SJSA1 (cell line): ENCODE measurements at regions not wholly inside any gene's neighbourhood (a gene's known extent, or its start where the extent isn't known, plus 50 kb on each side); places are given as distances from the start of the nearest gene placed in this dataset.

Experiments
- DNase-seq, 2 experiments: peaks; one replicate each; pipeline ENCODE4 v3.0.0-alpha.2; 2015 to 2020; ENCODE audit warnings: low spot score in 2 of 2, low read depth in 1 of 2
- H3K27ac ChIP-seq: fragments of 250-450 bp; sonication (Bioruptor Pico); 2 replicates; pipeline ENCODE4 v1.5.1; 2020; ENCODE audit warnings: mild to moderate bottlenecking, moderate library complexity
- H3K27me3 ChIP-seq: fragments of 250-450 bp; sonication (Bioruptor Pico); replicated peaks from 2 replicates; pipeline ENCODE4 v1.5.1; 2020; ENCODE audit warnings: mild to moderate bottlenecking, moderate library complexity
- H3K36me3 ChIP-seq: fragments of 250-450 bp; sonication (Bioruptor Pico); 2 replicates; pipeline ENCODE4 v1.5.1; 2020; ENCODE audit warnings: mild to moderate bottlenecking
- H3K4me1 ChIP-seq: fragments of 250-450 bp; sonication (Bioruptor Pico); replicated peaks from 2 replicates; pipeline ENCODE4 v1.6.1; 2021; ENCODE audit warnings: mild to moderate bottlenecking
- H3K4me3 ChIP-seq: fragments of 250-450 bp; sonication (Bioruptor Pico); 2 replicates; pipeline ENCODE4 v1.5.1; 2020; ENCODE audit warnings: mild to moderate bottlenecking
- H3K9me3 ChIP-seq: fragments of 250-450 bp; sonication (Bioruptor Pico); replicated peaks from 2 replicates; pipeline ENCODE4 v1.5.1; 2020; ENCODE audit warnings: mild to moderate bottlenecking

DNA sequence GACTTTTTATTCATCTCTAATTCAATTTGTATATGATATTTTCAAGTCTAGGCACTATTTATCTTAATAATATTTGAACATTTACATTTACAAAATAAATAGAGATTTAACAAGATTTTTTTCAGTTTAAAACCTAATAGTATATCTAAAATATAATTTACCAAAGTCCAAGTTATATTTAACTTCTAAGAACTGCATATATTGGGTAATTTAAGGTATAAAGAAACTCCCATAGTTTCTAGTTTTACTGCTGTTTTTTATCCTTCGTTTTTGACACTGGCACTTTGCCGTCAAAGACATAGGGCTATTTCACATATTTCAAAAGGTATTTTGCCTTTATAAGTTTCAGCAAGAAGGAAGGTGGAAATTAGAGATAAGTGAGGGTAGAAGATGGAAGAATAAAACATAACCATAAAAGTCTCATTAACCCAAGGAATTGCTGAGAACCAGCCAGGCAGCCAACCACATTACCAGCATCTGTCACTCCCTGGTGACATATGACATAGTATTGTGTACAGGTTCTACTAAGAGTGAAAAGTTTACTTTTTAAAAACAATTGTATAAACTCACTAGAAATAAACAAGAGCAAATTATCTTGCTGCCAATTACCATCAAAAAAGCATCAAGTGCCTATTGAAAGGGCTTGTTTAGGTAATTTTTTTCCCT, 251.5 kb downstream of the NSUN3 start:
- H3K27me3 ChIP-seq, result no peaks in the 10 kb centered on the region
- no peak overlapping the region for H3K27ac ChIP-seq
- no peak for DNase-seq
- no peaks in the 10 kb centered on the region for H3K36me3 ChIP-seq
- no peaks in the 10 kb centered on the region for H3K4me1 ChIP-seq
- no peak overlapping the region for H3K4me3 ChIP-seq
- H3K9me3 ChIP-seq, result no peaks in the 10 kb centered on the region

DNA sequence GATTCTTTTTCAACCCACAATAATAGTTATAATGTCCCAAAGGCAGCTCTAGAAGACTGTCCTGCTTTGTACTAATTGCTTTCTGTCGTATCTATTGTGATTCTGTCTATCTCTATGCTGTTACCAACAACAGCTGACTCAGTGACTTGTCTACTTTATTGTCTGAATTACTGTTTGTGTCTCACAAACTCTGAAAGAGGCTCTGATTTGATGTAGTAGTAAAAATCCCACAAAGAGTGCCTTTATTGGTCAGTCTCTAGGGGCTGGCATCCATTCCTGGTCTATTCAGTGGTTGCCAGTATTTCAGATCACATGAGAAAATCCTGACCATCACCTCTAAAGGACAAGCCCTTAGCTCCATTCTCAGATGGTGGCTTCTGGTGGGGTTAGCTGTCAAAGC, 254.2 kb downstream of the NSUN3 start:
- no peak overlapping the region for H3K27ac ChIP-seq
- H3K4me3 ChIP-seq, result no peak overlapping the region
- no peaks in the 10 kb centered on the region for H3K9me3 ChIP-seq
- no peaks in the 10 kb centered on the region for H3K4me1 ChIP-seq
- DNase-seq, result no peak
- H3K27me3 ChIP-seq, result no peaks in the 10 kb centered on the region
- H3K36me3 ChIP-seq, result no peaks in the 10 kb centered on the region

DNA sequence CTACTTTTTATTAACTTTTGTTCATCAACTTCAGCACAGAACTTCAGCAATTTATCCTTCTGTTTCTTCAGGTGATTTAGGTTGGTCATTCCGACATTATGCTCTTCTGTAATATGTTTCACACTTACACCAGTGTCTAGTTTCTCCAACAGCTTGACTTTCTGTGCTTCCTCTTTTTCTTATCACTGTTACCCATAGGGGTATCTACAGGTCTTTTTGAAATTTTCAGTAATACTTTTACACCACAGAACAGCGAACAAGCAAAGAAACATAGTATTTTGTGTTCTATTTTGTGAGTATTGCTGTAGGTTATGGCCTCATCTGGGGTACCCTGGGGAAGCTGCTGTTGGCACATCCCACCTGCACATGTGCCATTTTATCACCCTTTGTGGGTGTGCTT, 260.7 kb downstream of the NSUN3 start:
- H3K27me3 ChIP-seq, result 0 out of 2 replicates have a peak, but pooled peaks cover 4% of the 10 kb centered on the region
- H3K4me1 ChIP-seq, result no peaks in the 10 kb centered on the region
- DNase-seq, result no peak
- no peak overlapping the region for H3K27ac ChIP-seq
- no peaks in the 10 kb centered on the region for H3K9me3 ChIP-seq
- no peaks in the 10 kb centered on the region for H3K36me3 ChIP-seq
- no peak overlapping the region for H3K4me3 ChIP-seq

DNA sequence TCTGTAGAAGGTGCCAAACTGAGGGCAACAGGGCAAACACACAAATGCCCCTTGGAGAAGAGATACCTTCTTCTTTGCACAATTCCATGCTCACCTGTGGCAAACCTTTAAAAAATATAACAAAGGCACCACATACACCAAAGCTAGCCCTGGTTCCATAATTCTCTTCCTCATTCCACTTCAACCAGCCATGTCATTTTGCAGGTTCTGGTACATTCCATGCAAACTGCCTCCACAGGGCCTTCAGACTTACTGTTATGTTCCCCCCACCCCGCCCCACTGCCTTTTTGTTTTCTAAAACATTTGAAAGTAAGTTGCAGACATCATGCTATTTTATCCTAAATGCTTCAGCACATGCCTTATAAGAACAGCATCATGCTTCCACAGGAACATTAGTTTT, 269.0 kb downstream of the NSUN3 start:
- H3K9me3 ChIP-seq, result no peaks in the 10 kb centered on the region
- H3K4me1 ChIP-seq, result no peaks in the 10 kb centered on the region
- H3K27ac ChIP-seq, result no peak overlapping the region
- H3K27me3 ChIP-seq, result no peaks in the 10 kb centered on the region
- DNase-seq, result no peak
- H3K4me3 ChIP-seq, result no peak overlapping the region
- no peaks in the 10 kb centered on the region for H3K36me3 ChIP-seq

DNA sequence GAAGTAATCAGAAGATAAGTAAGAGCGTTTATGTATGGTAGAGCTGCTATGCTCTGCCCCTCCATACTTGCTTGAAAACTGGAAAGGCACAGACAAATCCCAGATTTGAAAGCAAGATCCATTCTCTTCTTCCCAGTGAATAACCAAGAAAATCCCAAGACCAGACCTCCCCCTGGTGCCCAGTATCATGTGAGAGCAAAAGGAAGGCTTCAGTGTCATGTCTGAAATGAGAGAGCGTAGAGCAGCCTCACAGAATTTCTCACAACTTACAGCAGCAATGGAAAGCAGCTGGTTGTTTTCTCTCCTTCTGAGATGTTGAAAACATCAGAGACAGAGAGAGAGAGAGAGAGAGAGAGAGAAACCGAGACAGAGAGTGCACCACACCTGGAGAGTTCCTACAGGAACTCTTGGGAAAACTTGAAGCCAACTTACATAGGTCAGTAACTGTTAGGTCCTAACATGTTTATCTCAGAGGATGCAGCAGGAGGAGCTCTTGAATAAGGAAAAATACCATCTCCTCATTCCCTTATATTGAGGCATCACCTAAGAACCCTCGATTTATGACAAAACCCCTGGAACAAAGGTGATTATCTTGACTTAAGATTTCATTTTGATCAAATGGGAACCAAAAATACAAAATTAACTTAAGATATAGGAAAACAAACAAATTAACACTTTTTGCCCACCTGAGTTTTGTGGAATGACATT, 273.3 kb downstream of the NSUN3 start:
- Histone ChIP-seq H3K27me3 (no peaks in the 10 kb centered on the region), H3K36me3 (no peaks in the 10 kb centered on the region), H3K4me3 (no peak overlapping the region), H3K9me3 (no peaks in the 10 kb centered on the region), H3K4me1 (no peaks in the 10 kb centered on the region), H3K27ac (no peak overlapping the region)
- peak in 1 of 2 experiments; percentile 49 for DNase-seq

DNA sequence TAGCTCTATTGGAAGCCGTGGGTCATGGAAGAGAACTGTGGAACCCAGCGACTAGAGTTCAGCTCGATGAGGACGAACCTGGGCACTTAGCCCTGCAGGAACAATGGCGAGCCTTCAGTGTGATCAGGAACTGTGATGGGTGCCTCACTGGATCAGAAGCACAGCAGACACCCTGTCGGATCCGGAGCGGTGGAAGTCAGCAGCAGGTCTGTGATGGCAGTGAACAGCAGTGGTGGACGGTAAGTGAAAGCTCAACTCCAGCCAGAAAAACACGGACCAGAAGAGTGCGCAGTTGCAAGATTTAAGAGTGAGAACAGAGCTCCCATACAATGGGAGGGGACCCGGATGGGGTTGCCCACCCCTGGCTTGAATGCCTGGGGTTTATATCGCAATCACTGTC, 282.2 kb downstream of the NSUN3 start:
- H3K27ac ChIP-seq, result no peak overlapping the region

DNA sequence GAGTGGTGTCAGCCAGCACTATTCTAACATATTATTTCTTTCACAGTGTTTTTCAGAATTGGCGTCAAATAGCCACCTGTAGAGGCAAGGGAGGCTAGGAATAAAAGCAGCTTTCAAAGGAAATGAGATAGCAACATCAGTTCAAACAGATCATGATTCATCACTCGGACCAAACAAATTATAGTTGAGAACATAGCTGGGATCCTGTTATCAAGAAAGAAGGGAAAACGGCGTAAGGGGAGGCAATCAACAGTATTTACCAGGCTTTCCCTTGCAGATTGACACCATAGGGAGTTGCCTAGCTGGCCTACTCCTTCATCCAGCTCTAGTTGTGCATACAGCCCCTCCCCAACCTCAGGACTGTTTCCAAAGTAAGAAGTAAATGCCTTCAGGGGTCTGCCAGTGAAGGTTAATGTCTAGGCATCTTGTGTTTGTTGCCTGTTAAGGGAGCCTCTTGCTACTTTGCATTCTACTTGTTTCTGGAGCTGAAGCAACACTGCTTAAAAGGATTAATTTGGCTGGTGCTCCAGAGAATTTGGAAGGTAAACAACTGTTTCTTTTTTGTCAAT, 286.5 kb downstream of the NSUN3 start:
- no peak overlapping the region for H3K4me3 ChIP-seq
- no peaks in the 10 kb centered on the region for H3K27me3 ChIP-seq
- no peaks in the 10 kb centered on the region for H3K9me3 ChIP-seq
- H3K4me1 ChIP-seq, result no peaks in the 10 kb centered on the region
- no peak overlapping the region for H3K27ac ChIP-seq
- no peak for DNase-seq
- no peaks in the 10 kb centered on the region for H3K36me3 ChIP-seq

More for the DNA sequence above, 282.2 kb downstream of the NSUN3 start:
- no peaks in the 10 kb centered on the region for H3K9me3 ChIP-seq
- H3K36me3 ChIP-seq, result no peaks in the 10 kb centered on the region
- no peaks in the 10 kb centered on the region for H3K27me3 ChIP-seq
- H3K4me1 ChIP-seq, result no peaks in the 10 kb centered on the region
- H3K4me3 ChIP-seq, result no peak overlapping the region
- no peak for DNase-seq

DNA sequence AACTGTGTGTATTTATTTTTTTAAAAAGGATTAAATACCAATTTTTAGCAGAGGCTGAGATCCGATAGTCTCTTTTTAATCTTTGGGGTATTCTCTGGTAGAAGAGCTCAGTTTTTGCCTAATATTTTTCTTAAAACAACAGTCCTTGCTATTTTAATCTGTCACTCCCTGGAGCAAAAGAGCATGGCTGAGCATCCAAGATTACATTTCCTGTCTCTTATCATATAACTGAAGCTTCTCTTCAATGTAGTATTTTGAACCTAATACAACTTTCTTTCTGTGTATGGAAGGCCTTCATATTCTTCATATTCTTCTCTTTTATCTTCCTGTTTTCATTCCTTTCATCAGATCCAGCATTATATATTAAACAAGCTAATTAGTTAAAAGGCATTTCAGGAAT, 293.7 kb downstream of the NSUN3 start:
- Histone ChIP-seq H3K27ac (no peak overlapping the region), H3K36me3 (no peaks in the 10 kb centered on the region), H3K27me3 (no peaks in the 10 kb centered on the region), H3K4me3 (no peak overlapping the region), H3K4me1 (no peaks in the 10 kb centered on the region), H3K9me3 (no peaks in the 10 kb centered on the region)
- DNase-seq, result no peak

DNA sequence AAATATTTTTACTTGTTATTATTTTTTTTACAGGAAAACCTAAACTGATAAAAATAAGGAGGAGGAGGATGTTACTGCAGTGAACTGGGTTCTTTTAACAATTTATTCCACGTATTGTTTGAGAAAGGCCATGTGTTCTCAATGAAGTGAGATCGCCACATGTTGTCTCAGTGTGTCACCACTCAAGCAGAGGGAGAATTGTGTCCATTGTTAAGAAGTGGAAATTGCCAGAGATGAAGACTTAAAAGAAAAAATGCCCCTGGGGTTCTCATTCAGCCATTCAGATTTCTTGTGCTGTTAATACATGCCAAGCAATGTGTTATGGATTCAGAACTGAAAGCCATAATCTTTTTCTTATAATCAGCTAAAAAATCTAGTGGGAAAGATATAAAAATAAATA, 297.1 kb downstream of the NSUN3 start:
- Histone ChIP-seq H3K27me3 (no peaks in the 10 kb centered on the region), H3K4me1 (no peaks in the 10 kb centered on the region), H3K9me3 (no peaks in the 10 kb centered on the region), H3K4me3 (no peak overlapping the region), H3K27ac (no peak overlapping the region), H3K36me3 (no peaks in the 10 kb centered on the region)
- no peak for DNase-seq

DNA sequence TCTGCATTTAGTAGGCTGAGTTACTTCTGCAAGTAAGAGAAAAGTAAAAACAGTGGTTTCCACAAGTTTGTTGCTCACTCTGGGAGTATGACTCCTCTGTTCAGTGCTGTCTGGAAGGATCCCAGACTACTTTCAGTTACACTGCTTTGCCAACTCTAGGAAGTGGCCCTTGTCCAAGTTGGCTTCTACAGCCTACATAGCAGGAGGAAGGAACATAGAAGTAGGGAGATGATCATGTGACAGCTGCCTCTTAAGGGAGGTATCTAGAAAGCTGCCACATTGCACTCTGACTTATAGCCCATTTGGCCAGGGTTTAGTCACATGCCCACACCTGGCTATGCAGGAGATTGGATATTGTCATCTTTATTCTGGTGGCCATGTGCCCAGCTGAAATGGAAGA, 298.1 kb downstream of the NSUN3 start:
- Histone ChIP-seq H3K9me3 (no peaks in the 10 kb centered on the region), H3K27me3 (no peaks in the 10 kb centered on the region), H3K4me3 (no peak overlapping the region), H3K27ac (no peak overlapping the region), H3K36me3 (no peaks in the 10 kb centered on the region), H3K4me1 (no peaks in the 10 kb centered on the region)
- no peak for DNase-seq

DNA sequence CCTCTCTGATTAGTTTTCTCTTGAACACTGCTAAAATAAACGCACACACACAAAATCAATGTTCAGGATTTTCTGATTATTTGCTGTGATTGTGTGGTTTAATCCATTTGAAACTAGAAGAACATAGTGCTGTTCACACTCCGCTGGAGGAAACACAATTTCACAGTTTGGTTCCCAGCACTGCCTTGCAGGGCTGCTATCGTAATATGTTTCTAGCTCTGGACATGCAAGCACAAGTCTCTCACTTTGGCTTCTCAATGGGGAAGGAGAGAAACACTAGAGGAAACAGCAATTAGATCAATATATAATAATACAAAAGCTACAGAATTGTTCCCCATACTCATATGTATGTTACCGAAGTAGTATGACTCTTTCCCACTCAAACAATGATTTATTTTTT, 299.5 kb downstream of the NSUN3 start:
- no peak for DNase-seq
- no peak overlapping the region for H3K27ac ChIP-seq
- no peaks in the 10 kb centered on the region for H3K36me3 ChIP-seq
- no peak overlapping the region for H3K4me3 ChIP-seq
- H3K4me1 ChIP-seq, result no peaks in the 10 kb centered on the region
- no peaks in the 10 kb centered on the region for H3K27me3 ChIP-seq
- no peaks in the 10 kb centered on the region for H3K9me3 ChIP-seq

DNA sequence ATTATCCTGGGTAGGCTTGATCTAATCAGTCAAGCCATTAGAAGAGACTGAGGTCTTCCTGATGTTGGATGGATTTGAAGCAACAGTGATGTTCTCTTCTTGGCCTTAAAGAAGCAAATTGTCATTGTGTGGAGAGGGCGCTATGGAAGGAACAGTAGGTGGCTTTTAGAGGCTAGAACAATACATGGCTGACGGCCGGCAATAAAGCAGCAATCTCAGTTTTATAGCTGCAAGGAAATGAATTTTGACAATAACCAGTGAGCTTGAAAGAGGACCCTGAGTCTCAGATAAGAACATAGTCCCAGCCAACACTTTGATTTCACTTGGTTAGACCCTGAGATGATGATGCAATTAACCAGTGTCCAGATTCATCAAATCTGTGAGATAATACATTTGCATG, 302.1 kb downstream of the NSUN3 start:
- Histone ChIP-seq H3K4me1 (no peaks in the 10 kb centered on the region), H3K36me3 (no peaks in the 10 kb centered on the region), H3K9me3 (no peaks in the 10 kb centered on the region), H3K4me3 (no peak overlapping the region), H3K27me3 (no peaks in the 10 kb centered on the region), H3K27ac (no peak overlapping the region)
- DNase-seq, result no peak

DNA sequence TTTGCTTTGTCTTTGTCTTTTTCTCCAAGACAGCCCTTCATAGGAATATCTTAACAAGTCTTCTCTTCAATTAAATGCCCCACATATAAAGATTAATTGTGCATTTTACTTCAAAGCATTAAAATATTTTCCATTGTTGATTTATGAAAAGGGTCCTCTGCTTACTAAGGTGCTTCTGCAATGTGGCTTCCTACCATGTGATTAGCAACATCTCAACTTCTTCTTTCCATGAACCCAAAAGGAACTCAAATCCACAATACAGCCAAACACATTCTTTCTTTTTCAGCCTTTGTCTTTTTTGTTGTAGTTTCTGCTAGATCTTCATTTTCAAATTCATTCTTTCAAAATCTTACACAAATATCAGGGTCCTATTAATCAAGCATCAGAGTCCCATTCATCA, 309.2 kb downstream of the NSUN3 start:
- no peaks in the 10 kb centered on the region for H3K4me1 ChIP-seq
- DNase-seq, result no peak
- H3K27ac ChIP-seq, result no peak overlapping the region
- H3K27me3 ChIP-seq, result no peaks in the 10 kb centered on the region; the same call in 1 of the 2 replicates
- no peaks in the 10 kb centered on the region for H3K36me3 ChIP-seq
- no peaks in the 10 kb centered on the region for H3K9me3 ChIP-seq
- H3K4me3 ChIP-seq, result no peak overlapping the region

DNA sequence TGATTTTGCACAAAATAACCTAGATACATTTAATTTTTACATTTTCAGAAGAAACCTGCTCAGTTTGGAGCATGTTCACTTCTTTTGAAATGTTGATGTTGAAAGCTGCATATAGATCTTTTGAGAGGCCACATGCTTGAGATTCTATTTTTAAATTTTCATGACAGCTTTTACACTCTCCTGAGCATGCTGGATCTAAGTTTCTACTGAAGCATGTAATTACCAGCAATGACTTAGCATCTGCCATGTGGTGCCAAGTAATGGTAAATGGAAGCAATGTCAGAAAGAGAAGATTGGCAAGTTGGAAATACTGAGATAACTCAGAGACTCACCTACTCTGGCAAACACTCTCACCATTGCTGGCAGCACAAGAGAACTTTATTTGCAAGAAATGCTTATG, 310.6 kb downstream of the NSUN3 start:
- DNase-seq, result no peak
- Histone ChIP-seq H3K27ac (no peak overlapping the region), H3K9me3 (no peaks in the 10 kb centered on the region), H3K27me3 (no peaks in the 10 kb centered on the region; the same call in 1 of the 2 replicates), H3K4me1 (no peaks in the 10 kb centered on the region), H3K36me3 (no peaks in the 10 kb centered on the region), H3K4me3 (no peak overlapping the region)
